HG03354 (cell line): ENCODE measurements at regions not wholly inside any gene's neighbourhood (a gene's known extent, or its start where the extent isn't known, plus 50 kb on each side); places are given as distances from the start of the nearest gene placed in this dataset.
A peak's percentile ranks its signal among the peaks of the same experiment; 100 is the strongest.
"Not testable (repeated sequence)": the region's sequence is repeated elsewhere in the genome, so short reads cannot be mapped to it uniquely, and the experiment has no call there.

Experiments
- ATAC-seq: cut with Tn5 transposase; IDR thresholded peaks from one replicate; pipeline ENCODE4 v1.9.1; 2021; ENCODE audit warnings: mild to moderate bottlenecking; ENCODE audit not compliant: unreplicated experiment, poor library complexity, severe bottlenecking

DNA sequence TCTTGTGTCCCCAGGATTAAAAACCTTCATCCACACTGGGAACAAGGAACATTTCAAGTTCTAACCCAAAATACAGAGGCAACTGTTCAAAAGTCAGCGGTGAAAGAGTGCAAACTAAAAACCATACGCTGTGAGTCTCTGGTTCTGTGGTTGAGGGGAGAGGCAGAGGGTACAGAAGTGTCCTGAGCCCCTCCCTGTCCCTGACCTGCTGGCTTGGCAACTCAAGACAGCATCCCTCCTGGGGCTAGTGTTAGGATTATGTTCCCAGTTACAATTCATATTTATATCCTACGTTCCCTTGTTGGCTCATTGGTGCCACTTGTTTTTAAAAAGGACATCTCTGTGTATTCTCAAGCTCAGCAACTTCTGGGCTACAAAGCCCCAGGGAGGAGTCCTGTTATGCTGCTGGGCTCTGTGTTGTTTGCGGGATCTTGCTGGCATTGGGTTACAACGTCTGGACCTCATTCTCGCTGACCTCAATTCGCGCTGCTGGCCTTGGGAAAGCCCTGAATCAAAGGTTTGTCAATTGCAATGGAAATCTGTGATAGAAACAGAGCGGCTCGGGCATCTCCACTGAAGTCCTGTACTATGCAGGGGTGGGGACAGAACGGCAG, 420.8 kb downstream of the FUT8 start:
- ATAC-seq: no peak

DNA sequence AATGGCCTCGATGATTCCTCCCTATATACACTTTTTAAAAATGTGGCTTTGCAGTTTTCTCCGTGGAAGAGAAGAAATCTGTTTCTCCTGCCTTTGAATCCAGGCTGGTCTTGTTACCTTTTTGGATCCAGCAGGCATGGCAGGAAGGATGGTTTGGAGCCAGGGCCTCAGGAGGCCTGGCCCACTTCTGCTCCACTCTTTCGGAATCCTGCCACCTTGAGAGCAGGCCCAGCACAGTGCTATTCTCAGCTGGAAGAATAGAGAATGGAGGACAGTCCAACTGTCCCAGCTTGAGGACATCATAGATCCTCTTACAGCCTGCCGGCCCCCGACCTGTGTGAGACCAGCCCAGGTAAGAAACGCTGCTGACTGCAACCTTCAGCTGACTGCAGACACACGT, 421.5 kb downstream of the FUT8 start:
- no peak for ATAC-seq

- no peak for ATAC-seq
These were observed 422.3 kb downstream of the FUT8 start for GRCh38 chr14:65834812-65835211.

DNA sequence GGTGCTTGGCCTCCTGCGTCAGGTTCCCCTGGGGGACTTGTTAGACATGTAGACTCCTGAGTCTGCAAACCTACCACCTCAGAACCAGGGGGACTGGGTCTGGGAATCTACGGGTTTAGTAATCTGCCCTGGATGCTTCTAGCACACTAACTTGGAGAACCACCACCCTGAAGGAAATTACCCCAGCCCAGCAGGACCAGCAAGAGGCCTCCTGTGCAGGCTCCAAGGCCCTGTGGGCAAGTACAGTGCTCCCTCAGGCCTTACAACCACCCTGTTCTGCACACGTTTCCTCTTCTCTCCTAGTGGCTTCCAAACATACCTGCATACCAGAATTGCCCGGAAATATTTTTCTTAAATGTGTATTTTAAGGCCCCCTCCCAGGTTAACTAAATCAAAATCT, 423.0 kb downstream of the FUT8 start:
- no peak for ATAC-seq

GRCh38 chr14:65838565-65838964, 426.0 kb downstream of the FUT8 start:
- no peak for ATAC-seq

DNA sequence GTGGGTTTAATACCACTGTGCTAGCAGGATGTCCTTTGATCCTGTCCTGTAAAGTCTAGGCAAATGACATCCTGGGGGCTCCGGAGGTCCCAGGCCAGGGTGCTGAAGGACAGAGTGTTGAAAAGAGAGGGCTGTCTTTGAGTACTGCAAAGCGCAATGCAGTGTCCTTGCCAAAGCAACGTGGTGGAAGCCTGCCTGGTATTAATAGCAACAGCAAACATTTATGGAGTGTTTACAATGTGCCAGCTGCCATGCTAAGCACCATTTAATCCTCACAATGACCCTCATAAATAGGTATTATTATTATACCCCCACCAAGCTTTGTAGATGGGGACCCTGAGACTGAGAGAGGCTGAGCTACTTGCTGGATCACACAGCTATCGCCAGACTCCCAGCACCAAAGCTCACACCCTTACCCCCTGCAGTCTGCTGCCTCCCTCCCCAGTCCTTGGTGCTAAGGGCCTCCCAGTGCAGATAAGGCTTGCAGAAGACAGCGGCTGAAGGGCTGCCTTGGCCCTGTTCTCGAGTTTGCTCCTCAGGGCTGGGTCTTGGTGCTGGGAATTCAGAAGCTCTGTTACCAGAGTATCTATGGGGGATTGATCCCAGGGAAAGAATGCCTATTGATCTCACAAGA, 427.7 kb downstream of the FUT8 start:
- no peak for ATAC-seq

DNA sequence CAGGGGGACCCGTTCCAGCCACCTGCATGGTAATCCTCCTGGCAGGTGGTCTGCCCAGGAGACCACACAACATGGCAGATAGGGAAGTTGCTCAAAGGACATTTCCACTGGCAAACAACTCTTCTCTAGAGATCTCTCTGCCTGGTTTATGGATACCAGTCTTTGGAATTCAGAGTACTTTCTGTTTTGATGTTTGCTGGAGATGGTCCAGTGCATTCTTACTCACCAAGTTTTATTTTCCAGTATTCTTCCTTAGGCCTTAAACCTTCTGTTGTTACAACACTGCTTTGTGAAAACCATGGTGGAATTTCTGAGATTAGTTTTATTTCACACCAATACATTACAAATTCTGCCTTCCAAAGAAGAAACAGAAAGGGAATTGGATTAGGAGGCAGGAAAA, 428.3 kb downstream of the FUT8 start:
- ATAC-seq: no peak

DNA sequence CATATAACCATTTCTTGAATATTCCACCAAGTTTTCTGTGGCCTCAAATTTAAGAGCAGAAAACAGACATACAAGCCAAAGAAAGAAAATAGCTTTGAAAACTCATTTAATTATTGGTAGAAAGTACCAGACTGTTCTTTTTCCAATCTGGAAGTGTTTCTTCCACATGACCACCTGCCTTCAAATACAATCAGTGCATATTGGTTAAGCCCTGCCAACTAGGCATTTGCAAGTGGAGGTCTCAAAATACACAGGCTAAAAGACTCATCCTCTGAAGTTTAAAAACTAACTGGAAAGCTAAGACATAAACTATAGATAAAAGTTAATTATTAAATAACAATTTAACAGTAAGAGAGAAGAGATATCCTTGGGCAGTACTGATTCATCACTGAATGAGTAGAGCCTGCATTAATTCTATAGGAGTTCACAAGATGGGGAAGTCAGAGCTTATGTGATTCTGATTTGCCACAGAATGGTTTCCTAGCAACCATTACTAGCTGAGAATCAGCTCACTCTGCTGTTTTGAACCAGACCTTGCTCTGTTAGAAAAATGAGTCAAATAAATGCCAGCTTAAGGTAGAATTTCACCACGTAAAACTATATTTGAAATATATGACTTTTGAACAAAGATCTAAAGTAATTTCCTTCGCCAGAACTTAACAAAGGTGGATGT, 433.8 kb downstream of the FUT8 start:
- ATAC-seq: peak; percentile 78

- peak; percentile 86 for ATAC-seq
These were observed 434.7 kb downstream of the FUT8 start for GRCh38 chr14:65847075-65847847.

GRCh38 chr14:65847931-65848330, 435.4 kb downstream of the FUT8 start:
- ATAC-seq: not testable (repeated sequence)

GRCh38 chr14:65849091-65849490, 436.6 kb downstream of the FUT8 start:
- ATAC-seq: no peak

GRCh38 chr14:65849558-65849957, 437.0 kb downstream of the FUT8 start:
- ATAC-seq: no peak

DNA sequence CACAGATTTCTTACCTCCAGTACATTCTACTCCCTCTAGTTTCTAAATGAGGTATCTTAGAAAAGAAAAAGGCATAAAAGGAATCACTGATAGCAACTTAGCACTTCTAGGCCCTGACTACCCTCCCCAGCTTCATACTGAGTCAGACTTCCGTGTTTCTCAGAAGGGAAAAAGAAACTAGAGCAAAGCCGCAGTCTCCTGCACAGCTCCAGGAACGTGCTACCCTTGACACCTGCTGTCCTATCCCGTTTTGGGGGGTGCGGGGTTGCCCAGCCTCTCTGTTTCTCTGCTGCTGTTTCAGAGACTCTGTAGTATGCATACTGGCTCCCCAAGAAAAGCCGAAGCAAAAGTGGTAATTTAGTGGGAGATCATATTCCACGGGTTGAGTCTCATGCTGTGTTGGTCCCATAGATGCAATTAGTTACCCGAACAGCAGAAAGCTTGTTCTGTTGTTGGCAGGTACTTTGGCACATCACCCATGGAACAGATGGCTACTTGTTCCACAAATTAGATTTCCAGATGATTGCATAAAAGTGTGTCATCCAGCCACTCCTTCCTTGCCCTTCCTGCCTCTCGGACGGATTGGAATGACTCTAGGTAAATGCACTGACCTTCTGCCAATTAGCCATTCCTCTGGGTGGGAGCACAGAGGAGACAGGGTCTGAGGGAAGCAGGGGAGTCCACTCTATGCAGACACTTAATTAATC, 438.1 kb downstream of the FUT8 start:
- no peak for ATAC-seq

- ATAC-seq: no peak
These were observed 440.2 kb downstream of the FUT8 start for GRCh38 chr14:65852689-65853088.

GRCh38 chr14:65853407-65853955, 441.0 kb downstream of the FUT8 start:
- ATAC-seq: no peak

DNA sequence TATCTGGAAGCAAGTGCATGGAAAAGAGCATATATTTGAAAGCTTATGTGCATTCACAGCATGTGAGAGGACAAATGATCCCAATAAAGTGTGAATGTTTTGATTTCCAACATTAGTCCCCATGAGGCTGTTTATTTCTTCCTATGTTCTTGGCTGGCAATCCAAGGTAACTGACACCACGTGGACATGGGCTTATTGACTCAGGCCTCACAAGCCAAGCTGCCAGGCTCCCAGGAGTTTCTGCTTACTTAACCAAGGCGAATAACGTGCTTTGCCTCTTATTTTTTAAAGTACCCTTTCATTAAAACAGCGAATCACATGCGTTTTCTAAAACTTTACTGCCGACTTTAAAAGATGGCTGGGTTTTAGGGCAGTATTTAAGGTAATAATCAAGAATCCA, 441.7 kb downstream of the FUT8 start:
- no peak for ATAC-seq

DNA sequence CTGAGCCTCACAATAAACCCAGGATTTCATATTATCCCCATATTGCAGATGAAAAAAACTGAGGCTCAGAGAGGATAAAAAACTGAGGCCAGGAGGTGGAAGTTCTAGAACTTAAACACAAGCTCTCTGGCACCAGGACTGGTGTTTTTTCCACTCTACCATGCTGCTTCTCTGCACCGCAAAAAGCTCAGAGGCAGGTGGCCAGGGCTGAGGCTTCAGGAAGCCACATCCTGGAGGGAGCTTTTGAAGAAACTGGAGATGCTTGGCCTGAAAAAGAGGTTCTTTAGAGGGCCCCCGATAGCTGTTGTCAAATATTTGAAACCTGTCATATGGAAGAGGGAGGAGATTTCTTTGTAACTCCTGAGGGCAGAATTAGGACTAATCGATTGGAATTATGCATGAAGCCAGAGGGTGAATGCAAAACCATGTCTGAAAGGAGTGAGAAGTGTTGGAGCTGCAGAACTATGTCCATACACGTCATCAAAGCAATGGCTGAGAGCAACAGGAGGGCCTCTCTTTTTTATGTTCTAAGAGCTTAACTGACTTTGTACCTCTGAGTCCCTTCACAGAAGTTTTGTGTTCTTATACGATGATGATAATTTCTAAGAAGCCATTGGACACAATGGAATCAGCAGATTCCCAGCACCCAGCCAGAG, 448.6 kb downstream of the FUT8 start:
- no peak for ATAC-seq

- ATAC-seq: no peak
These were observed 452.0 kb downstream of the FUT8 start for GRCh38 chr14:65864549-65864948.

GRCh38 chr14:65864984-65865383, 452.5 kb downstream of the FUT8 start:
- no peak for ATAC-seq
